Loucy (cell line): ENCODE measurements at regions not wholly inside any gene's neighbourhood (a gene's known extent, or its start where the extent isn't known, plus 50 kb on each side); places are given as distances from the start of the nearest gene placed in this dataset.

Source experiments
- H2AFZ ChIP-seq: fragments of 200-600 bp; sonication (generic); 2 replicates; pipeline ENCODE4 v1.6.0; 2016; ENCODE audit warnings: antibody characterized with exemption, mild to moderate bottlenecking, low read length, moderate library complexity
- H3F3A ChIP-seq: fragments of 200-600 bp; 2 replicates; pipeline ENCODE4 v1.6.0; 2016; ENCODE audit warnings: antibody characterized with exemption, low read depth, mild to moderate bottlenecking
- H3K27me3 ChIP-seq: fragments of 200-600 bp; sonication (generic); 2 replicates; pipeline ENCODE4 v1.6.1; 2014; ENCODE audit warnings: low read length, mild to moderate bottlenecking; ENCODE audit not compliant: insufficient read depth, poor library complexity, severe bottlenecking
- H3K36me3 ChIP-seq: fragments of 200-600 bp; sonication (generic); 2 replicates; pipeline ENCODE4 v1.6.1; 2016; ENCODE audit warnings: low read length; ENCODE audit not compliant: insufficient read depth
- H3K4me1 ChIP-seq: fragments of 200-600 bp; sonication (generic); 2 replicates; pipeline ENCODE4 v1.5.1; 2014; ENCODE audit warnings: low read length, mild to moderate bottlenecking; ENCODE audit not compliant: insufficient read depth, poor library complexity, severe bottlenecking
- H3K4me2 ChIP-seq: fragments of 200-600 bp; sonication (generic); 2 replicates; pipeline ENCODE4 v1.6.0; 2014; ENCODE audit warnings: antibody characterized with exemption, low read length, low read depth, mild to moderate bottlenecking; ENCODE audit not compliant: poor library complexity, severe bottlenecking
- H3K4me3 ChIP-seq: fragments of 200-600 bp; sonication (generic); 2 replicates; pipeline ENCODE4 v1.5.1; 2014; ENCODE audit warnings: low read length, mild to moderate bottlenecking, mixed read lengths; ENCODE audit not compliant: poor library complexity, severe bottlenecking
- H3K79me2 ChIP-seq: fragments of 200-600 bp; sonication (generic); 2 replicates; pipeline ENCODE4 v1.6.1; 2014; ENCODE audit warnings: low read length; ENCODE audit not compliant: insufficient read depth
- H3K9ac ChIP-seq: fragments of 200-600 bp; sonication (generic); 2 replicates; pipeline ENCODE4 v1.6.0; 2014; ENCODE audit warnings: mild to moderate bottlenecking, low read depth, low read length, moderate library complexity; ENCODE audit not compliant: poor library complexity, severe bottlenecking
- H3K9me2 ChIP-seq: fragments of 200-600 bp; sonication (generic); replicated peaks from 2 replicates; pipeline ENCODE4 v1.6.1; 2016; ENCODE audit warnings: low read depth, low read length, mixed read lengths
- H3K9me3 ChIP-seq: fragments of 200-600 bp; sonication (generic); 2 replicates; pipeline ENCODE4 v1.6.1; 2014; ENCODE audit warnings: mild to moderate bottlenecking, antibody characterized with exemption, low read length, low read depth; ENCODE audit not compliant: insufficient read depth
- H4K20me1 ChIP-seq: fragments of 200-600 bp; sonication (generic); 2 replicates; pipeline ENCODE4 v1.6.0; 2014; ENCODE audit warnings: antibody characterized with exemption, low read length, mild to moderate bottlenecking; ENCODE audit not compliant: insufficient read depth, poor library complexity, severe bottlenecking
- EZH2phosphoT487 ChIP-seq: fragments of 200-600 bp; IDR thresholded peaks from 2 replicates; pipeline ENCODE4 v1.6.1; 2018; ENCODE audit warnings: antibody characterized with exemption, mild to moderate bottlenecking, moderate library complexity, borderline replicate concordance
- TF ChIP-seq, protein P1 (sequence below): fragments of 200-600 bp; sonication (generic); conservative IDR thresholded peaks from 2 replicates; pipeline ENCODE4 v1.5.1; 2014; ENCODE audit warnings: mild to moderate bottlenecking, antibody characterized with exemption, low read length

DNA sequence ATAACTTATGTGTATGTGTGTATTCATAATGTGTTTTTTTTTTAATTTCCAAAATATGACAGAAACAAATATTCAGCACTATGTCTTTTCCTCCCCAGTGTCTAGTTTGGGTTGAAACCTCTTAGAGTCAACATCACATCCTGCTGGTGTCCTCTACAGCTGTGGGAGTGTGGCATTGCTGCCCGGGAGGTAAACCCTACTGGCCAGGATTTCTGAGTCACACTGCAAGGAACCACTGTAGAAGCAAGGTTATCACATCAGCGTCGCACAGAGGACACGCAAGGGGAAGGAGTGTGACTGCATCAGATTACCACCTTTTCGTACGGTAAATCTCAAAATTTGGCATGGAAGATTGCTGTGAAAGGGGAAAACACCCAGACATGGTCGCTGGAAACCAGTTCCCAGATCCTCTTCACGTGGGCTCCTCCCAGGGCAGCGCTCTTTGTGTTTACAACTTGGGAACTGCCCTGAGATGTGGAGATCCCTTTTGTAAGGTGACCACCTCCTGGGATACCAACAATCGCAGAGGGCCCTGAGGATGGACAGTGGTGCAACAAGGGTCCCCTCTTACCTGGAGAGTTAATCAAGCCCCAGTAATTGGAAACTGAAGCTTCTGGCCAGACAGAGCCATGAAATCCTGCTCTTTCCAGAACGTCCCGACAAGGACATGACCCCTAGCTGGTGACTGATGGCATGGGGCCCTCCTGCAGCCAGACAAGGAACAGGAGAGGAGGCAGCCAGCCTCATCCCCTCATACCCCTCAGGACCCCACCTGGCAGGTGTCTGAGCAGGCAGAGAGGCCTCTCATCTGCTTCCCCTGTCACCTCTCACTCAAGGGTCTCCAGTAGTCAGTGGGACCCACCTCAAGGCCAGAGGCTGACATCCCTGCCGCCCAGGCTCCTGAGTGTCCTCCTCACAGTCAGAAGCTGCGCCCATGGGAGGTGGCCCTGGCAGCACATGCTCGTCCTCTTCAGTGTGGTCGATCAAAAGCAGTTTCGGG, 194.7 kb downstream of the MED10 start:
- TF ChIP-seq, protein P1, sequence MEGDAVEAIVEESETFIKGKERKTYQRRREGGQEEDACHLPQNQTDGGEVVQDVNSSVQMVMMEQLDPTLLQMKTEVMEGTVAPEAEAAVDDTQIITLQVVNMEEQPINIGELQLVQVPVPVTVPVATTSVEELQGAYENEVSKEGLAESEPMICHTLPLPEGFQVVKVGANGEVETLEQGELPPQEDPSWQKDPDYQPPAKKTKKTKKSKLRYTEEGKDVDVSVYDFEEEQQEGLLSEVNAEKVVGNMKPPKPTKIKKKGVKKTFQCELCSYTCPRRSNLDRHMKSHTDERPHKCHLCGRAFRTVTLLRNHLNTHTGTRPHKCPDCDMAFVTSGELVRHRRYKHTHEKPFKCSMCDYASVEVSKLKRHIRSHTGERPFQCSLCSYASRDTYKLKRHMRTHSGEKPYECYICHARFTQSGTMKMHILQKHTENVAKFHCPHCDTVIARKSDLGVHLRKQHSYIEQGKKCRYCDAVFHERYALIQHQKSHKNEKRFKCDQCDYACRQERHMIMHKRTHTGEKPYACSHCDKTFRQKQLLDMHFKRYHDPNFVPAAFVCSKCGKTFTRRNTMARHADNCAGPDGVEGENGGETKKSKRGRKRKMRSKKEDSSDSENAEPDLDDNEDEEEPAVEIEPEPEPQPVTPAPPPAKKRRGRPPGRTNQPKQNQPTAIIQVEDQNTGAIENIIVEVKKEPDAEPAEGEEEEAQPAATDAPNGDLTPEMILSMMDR = no peak
- no peak for TF ChIP-seq EZH2phosphoT487

DNA sequence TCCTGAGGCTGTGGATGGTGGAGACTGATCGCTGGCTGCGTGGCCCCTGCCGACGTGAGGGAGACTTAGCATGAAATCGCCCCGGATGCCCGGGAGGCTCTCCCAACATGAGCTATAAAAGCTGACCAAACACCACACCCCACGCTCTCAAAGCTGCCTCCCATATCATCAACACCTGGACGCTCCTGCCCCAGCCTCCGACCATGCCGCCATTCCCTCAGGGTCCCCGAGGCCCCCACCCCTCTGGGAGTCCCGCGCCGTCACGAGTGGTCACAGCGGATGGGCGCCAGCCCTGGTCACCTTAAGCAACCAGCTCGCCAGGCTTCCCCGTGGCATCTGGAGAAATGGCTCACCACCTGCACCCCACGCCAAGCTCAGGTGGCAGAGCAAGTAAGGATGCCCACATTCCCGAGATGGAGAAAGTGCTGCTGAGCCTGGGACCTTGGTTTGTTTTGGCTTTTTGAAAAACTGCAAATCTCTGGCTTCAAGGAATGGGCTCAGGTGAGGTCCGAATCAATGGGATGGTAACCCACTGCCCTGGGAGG, 196.0 kb downstream of the MED10 start:
- H3K9me3 ChIP-seq = peaks cover 3% of the 10 kb centered on the region; the same call in 1 of the 2 replicates
- no peaks in the 10 kb centered on the region for H3K36me3 ChIP-seq
- H3K79me2 ChIP-seq = no peaks in the 10 kb centered on the region
- H4K20me1 ChIP-seq = no peaks in the 10 kb centered on the region
- no peaks in the 10 kb centered on the region for H3K9me2 ChIP-seq
- H3K4me3 ChIP-seq = no peak overlapping the region
- H3F3A ChIP-seq = no peaks in the 10 kb centered on the region
- no peak overlapping the region for H3K4me2 ChIP-seq
- H2AFZ ChIP-seq = no peak overlapping the region
- no peaks in the 10 kb centered on the region for H3K4me1 ChIP-seq
- H3K9ac ChIP-seq = no peak overlapping the region
- H3K27me3 ChIP-seq = no peaks in the 10 kb centered on the region
- TF ChIP-seq, protein P1 = no peak
- no peak for TF ChIP-seq EZH2phosphoT487

More for the DNA sequence above, 194.7 kb downstream of the MED10 start:
- Histone ChIP-seq H3K9me2 (no peaks in the 10 kb centered on the region), H3K4me2 (no peak overlapping the region), H3K4me3 (no peak overlapping the region), H2AFZ (no peak overlapping the region), H3K27me3 (no peaks in the 10 kb centered on the region), H3F3A (no peaks in the 10 kb centered on the region), H3K4me1 (no peaks in the 10 kb centered on the region), H3K9me3 (peaks cover 3% of the 10 kb centered on the region; the same call in 1 of the 2 replicates), H4K20me1 (no peaks in the 10 kb centered on the region), H3K36me3 (no peaks in the 10 kb centered on the region), H3K79me2 (no peaks in the 10 kb centered on the region), H3K9ac (no peak overlapping the region)

DNA sequence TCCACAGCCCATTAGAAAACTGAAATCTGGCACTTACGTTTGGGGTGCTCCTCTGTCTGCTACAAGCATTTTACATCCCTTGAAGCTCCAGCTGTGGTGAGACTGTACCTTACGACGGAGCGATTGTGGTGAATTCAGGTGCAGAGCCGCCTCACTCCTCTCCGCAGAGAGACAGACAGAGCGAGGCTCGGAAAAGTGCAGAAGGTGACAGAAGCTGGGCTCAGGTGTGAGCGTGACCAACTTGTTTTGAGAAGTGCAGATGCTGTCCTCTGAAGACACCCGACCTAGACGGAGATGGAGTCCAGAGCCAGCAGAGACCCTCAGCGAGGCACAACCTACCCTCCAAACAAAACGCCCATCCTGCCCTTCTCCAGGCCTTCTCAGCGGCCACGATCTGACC, 196.5 kb downstream of the MED10 start:
- no peaks in the 10 kb centered on the region for H4K20me1 ChIP-seq
- H2AFZ ChIP-seq = no peak overlapping the region
- peaks cover 3% of the 10 kb centered on the region; the same call in 1 of the 2 replicates for H3K9me3 ChIP-seq
- no peaks in the 10 kb centered on the region for H3K9me2 ChIP-seq
- TF ChIP-seq, protein P1 = no peak
- TF ChIP-seq EZH2phosphoT487 = no peak
- H3K36me3 ChIP-seq = no peaks in the 10 kb centered on the region
- H3K79me2 ChIP-seq = no peaks in the 10 kb centered on the region
- no peaks in the 10 kb centered on the region for H3K27me3 ChIP-seq
- no peak overlapping the region for H3K4me3 ChIP-seq
- H3K9ac ChIP-seq = no peak overlapping the region
- no peaks in the 10 kb centered on the region for H3K4me1 ChIP-seq
- no peaks in the 10 kb centered on the region for H3F3A ChIP-seq
- no peak overlapping the region for H3K4me2 ChIP-seq
